WERI-Rb-1 (cell line): ENCODE measurements at regions not wholly inside any gene's neighbourhood (a gene's known extent, or its start where the extent isn't known, plus 50 kb on each side); places are given as distances from the start of the nearest gene placed in this dataset.

Source experiments
- DNase-seq: peaks from one replicate; pipeline ENCODE4 v3.0.0-alpha.2; 2020
- H3K27ac ChIP-seq: fragments of 250-450 bp; sonication (Bioruptor Pico); 2 replicates; pipeline ENCODE4 v1.5.1; 2020; ENCODE audit warnings: mild to moderate bottlenecking, moderate library complexity
- H3K27me3 ChIP-seq: fragments of 250-450 bp; sonication (Bioruptor Pico); 2 replicates; pipeline ENCODE4 v1.5.1; 2021; ENCODE audit warnings: mild to moderate bottlenecking, low read depth, moderate library complexity; ENCODE audit not compliant: insufficient read depth, severe bottlenecking
- H3K36me3 ChIP-seq: fragments of 250-450 bp; sonication (Bioruptor Pico); 2 replicates; pipeline ENCODE4 v1.5.1; 2020; ENCODE audit warnings: mild to moderate bottlenecking, moderate library complexity
- H3K4me3 ChIP-seq: 2 replicates; pipeline ENCODE4 v1.5.1; 2011; ENCODE audit warnings: low read depth, mild to moderate bottlenecking, control low read depth, low read length
- H3K9me3 ChIP-seq: fragments of 250-450 bp; sonication (Bioruptor Pico); 2 replicates; pipeline ENCODE4 v1.5.1; 2021; ENCODE audit warnings: mild to moderate bottlenecking, moderate library complexity; ENCODE audit not compliant: severe bottlenecking
- TF ChIP-seq, protein P1 (sequence below): IDR thresholded peaks from 2 replicates; pipeline ENCODE4 v1.5.1; 2011; ENCODE audit warnings: low read depth, mild to moderate bottlenecking, control low read depth, inconsistent platforms, low read length

DNA sequence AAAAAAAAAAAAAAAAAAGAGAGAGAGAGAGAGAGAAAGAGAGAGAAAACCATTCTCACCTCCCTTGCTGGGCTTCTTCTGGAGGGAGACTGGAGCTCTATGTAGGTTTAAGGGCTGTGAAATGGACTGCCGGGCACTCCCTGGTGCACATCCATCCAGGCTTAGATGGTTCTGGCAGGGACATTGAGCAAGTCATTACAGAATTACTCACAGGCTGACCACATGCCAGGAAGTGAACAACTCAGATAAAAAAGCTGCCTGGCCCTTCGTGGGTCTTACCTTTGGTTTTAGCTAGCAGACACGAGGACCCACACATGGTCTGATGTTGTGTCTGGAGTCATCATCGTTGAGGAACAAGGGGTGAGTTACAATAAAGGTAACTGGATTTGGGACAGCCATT lies 847.4 kb upstream of the EEF2KMT start:
- no peak overlapping the region for H3K27ac ChIP-seq
- TF ChIP-seq, protein P1, sequence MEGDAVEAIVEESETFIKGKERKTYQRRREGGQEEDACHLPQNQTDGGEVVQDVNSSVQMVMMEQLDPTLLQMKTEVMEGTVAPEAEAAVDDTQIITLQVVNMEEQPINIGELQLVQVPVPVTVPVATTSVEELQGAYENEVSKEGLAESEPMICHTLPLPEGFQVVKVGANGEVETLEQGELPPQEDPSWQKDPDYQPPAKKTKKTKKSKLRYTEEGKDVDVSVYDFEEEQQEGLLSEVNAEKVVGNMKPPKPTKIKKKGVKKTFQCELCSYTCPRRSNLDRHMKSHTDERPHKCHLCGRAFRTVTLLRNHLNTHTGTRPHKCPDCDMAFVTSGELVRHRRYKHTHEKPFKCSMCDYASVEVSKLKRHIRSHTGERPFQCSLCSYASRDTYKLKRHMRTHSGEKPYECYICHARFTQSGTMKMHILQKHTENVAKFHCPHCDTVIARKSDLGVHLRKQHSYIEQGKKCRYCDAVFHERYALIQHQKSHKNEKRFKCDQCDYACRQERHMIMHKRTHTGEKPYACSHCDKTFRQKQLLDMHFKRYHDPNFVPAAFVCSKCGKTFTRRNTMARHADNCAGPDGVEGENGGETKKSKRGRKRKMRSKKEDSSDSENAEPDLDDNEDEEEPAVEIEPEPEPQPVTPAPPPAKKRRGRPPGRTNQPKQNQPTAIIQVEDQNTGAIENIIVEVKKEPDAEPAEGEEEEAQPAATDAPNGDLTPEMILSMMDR, result no peak
- no peaks in the 10 kb centered on the region for H3K9me3 ChIP-seq
- no peak for DNase-seq
- H3K27me3 ChIP-seq, result no peaks in the 10 kb centered on the region
- H3K4me3 ChIP-seq, result no peak overlapping the region
- no peaks in the 10 kb centered on the region for H3K36me3 ChIP-seq

DNA sequence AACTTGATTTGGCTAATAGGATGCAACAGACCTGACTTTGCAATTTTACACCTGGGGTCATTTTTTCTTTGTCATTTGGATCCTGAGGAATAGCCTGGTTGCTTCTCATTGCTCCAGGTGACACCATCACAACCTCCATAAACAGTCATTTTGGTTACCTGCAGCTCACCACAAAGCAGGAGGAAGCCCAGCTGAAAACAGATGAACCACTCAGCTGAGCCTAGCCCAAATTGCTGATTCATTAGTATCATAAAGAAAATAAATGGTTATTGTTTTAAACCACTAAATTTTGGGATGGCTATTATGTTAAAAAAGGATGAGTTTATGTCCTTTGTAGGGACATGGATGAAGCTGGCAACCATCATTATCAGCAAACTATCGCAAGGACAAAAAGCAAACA lies 841.0 kb upstream of the EEF2KMT start:
- TF ChIP-seq, protein P1, result no peak
- Histone ChIP-seq H3K27me3 (no peaks in the 10 kb centered on the region), H3K9me3 (no peaks in the 10 kb centered on the region), H3K4me3 (no peak overlapping the region), H3K27ac (no peak overlapping the region), H3K36me3 (no peaks in the 10 kb centered on the region)
- DNase-seq, result no peak

DNA sequence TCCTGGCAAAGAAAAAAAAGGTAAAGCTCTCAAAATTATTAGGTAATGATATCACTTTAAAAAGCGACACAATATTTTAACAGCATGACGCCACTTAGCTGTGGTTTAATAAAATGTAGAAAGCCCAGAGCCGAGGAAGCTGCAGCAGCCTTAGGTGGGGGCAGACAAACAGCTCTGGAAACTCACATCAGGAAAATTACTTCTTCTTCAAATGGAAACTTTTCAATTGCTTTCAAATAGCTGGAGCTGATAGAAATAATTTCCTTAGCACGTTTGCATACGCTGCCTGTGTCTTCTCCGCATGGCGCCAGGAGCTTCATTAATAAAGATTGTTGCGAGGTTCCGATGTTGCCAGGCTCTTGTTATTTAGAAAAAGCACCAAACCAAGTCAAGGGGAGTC lies 835.3 kb upstream of the EEF2KMT start:
- TF ChIP-seq, protein P1, result no peak
- no peak for DNase-seq
- H3K4me3 ChIP-seq, result no peak overlapping the region
- H3K27ac ChIP-seq, result no peak overlapping the region
- H3K27me3 ChIP-seq, result no peaks in the 10 kb centered on the region
- H3K36me3 ChIP-seq, result no peaks in the 10 kb centered on the region
- no peaks in the 10 kb centered on the region for H3K9me3 ChIP-seq

DNA sequence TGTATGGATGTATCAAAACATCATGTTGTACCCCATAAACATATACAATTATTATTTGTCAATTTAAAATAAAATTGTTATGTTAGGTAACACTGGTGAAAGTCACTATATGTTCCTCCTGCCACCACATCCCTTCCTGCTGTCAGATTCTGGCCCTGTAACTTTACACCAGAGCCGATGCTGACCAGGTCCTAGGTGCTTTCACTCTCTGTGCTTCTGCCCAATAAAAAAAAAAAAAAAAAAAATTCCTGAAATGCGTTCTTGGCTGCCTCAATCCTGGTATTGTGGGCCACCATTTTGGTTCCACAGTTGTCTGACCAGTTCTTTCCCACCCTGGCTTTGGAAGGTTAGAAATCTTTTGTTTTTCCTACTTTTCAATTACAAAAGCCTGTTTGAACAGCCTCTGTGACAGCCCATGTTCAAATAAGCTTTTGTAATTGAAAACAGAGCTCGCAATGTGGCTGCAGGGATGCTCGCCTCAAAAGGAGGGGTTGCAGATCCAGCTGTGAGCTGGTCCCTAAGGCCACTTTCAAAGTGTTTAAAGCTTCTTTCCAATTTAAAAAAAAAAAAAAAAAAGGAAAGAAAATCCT lies 831.0 kb upstream of the EEF2KMT start:
- no peak for DNase-seq
- Histone ChIP-seq H3K4me3 (no peak overlapping the region), H3K9me3 (no peaks in the 10 kb centered on the region), H3K27me3 (no peaks in the 10 kb centered on the region), H3K36me3 (no peaks in the 10 kb centered on the region), H3K27ac (no peak overlapping the region)
- TF ChIP-seq, protein P1, result no peak

DNA sequence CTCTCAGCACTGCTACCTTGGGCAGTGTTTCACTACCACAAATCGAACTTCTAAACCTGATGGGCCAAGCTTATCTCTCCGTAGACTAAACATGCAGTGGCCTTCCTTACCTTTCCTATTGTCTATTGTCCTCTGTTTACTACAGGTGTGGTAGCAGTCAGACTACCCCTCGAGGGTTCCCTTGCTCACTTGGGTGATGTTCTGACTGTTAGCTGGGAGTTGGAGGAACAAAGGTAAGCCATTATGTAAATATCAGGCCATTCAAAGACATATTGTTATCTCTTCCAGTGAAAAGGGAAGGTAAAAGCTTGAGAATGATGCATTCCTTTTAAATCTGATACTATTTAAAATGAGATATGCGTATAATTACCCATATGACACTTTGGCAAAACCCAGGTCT lies 828.3 kb upstream of the EEF2KMT start:
- H3K27ac ChIP-seq, result no peak overlapping the region

More for the DNA sequence above, 828.3 kb upstream of the EEF2KMT start:
- TF ChIP-seq, protein P1, result no peak
- H3K27me3 ChIP-seq, result no peaks in the 10 kb centered on the region
- H3K9me3 ChIP-seq, result no peaks in the 10 kb centered on the region
- H3K4me3 ChIP-seq, result no peak overlapping the region
- H3K36me3 ChIP-seq, result no peaks in the 10 kb centered on the region
- no peak for DNase-seq
